Calu3 (cell line): ENCODE measurements at regions not wholly inside any gene's neighbourhood (a gene's known extent, or its start where the extent isn't known, plus 50 kb on each side); places are given as distances from the start of the nearest gene placed in this dataset.

ENCODE experiments used
- BruUV-seq: library from RNA; stranded (reverse); fragments of 400-500 nt; replicated peaks from 2 replicates; lab custom pipeline; 2021; lab: Mats Ljungman, UMichigan
- CTCF ChIA-PET: fragments of 300-600 bp; sonication (Branson Sonifier 250); formaldehyde crosslinking; loops from one replicate; lab custom pipeline; 2022; ENCODE audit warnings: antibody characterized with exemption; lab: Charles Lee
- DNase-seq: peaks from one replicate; pipeline ENCODE4 v3.0.0; 2022
- H3K27ac Mint-ChIP-seq: one replicate; pipeline ENCODE4 v1.8.0; 2022; ENCODE audit warnings: mixed read lengths; ENCODE audit not compliant: unreplicated experiment
- H3K27me3 Mint-ChIP-seq: one replicate; pipeline ENCODE4 v1.8.0; 2022; ENCODE audit warnings: mixed read lengths; ENCODE audit not compliant: unreplicated experiment
- H3K36me3 Mint-ChIP-seq: one replicate; pipeline ENCODE4 v1.8.0; 2022; ENCODE audit warnings: mild to moderate bottlenecking, moderate library complexity, mixed read lengths; ENCODE audit not compliant: insufficient read depth, unreplicated experiment
- H3K4me1 Mint-ChIP-seq: one replicate; pipeline ENCODE4 v1.8.0; 2022; ENCODE audit warnings: mild to moderate bottlenecking, low read depth, mixed read lengths; ENCODE audit not compliant: unreplicated experiment
- H3K4me3 Mint-ChIP-seq: one replicate; pipeline ENCODE4 v1.8.0; 2022; ENCODE audit warnings: mild to moderate bottlenecking, low read depth, moderate library complexity, mixed read lengths; ENCODE audit not compliant: unreplicated experiment
- H3K9me3 Mint-ChIP-seq: one replicate; pipeline ENCODE4 v1.8.0; 2022; ENCODE audit warnings: low read depth, mixed read lengths; ENCODE audit not compliant: unreplicated experiment
- CTCF ChIP-seq: fragments of 200-600 bp; IDR thresholded peaks from one replicate; pipeline ENCODE4 v1.8.0; 2022; ENCODE audit warnings: antibody characterized with exemption; ENCODE audit not compliant: unreplicated experiment
- intact Hi-C: fragments of 100-400 bp; cut with micrococcal nuclease; formaldehyde crosslinking; loops from one replicate; pipeline ENCODE4 v1.10.0; 2022; ENCODE audit not compliant: unreplicated experiment

GRCh38 chr13:83377491-83377890, 504.8 kb downstream of the SLITRK1 start:
- H3K27me3 Mint-ChIP-seq, result no peaks in the 10 kb centered on the region
- intact Hi-C loops, result no loop called here
- no TSS peak for BruUV-seq
- peaks cover 2% of the 10 kb centered on the region for H3K9me3 Mint-ChIP-seq
- H3K36me3 Mint-ChIP-seq, result no peaks in the 10 kb centered on the region
- TF ChIP-seq CTCF, result no peak
- H3K4me1 Mint-ChIP-seq, result no peaks in the 10 kb centered on the region
- no peak for DNase-seq
- no peak overlapping the region for H3K27ac Mint-ChIP-seq
- no peak overlapping the region for H3K4me3 Mint-ChIP-seq
- CTCF ChIA-PET, result no interaction called here

- Mint-ChIP-seq H3K27ac (no peak overlapping the region), H3K27me3 (no peaks in the 10 kb centered on the region), H3K36me3 (no peaks in the 10 kb centered on the region), H3K9me3 (peaks cover 3% of the 10 kb centered on the region), H3K4me3 (no peak overlapping the region), H3K4me1 (no peaks in the 10 kb centered on the region)
- intact Hi-C loops, result no loop called here
- no TSS peak for BruUV-seq
- no peak for TF ChIP-seq CTCF
- no peak for DNase-seq
- CTCF ChIA-PET, result no interaction called here
Observed at GRCh38 chr13:83372786-83373185, 509.5 kb downstream of the SLITRK1 start.

- CTCF ChIA-PET, result no interaction called here
- H3K4me3 Mint-ChIP-seq, result no peak overlapping the region
Observed at GRCh38 chr13:83365723-83366122, 516.6 kb downstream of the SLITRK1 start.

GRCh38 chr13:83355041-83355440, 527.2 kb downstream of the SLITRK1 start:
- intact Hi-C loops, result no loop called here

More at GRCh38 chr13:83365723-83366122, 516.6 kb downstream of the SLITRK1 start:
- Mint-ChIP-seq H3K4me1 (no peaks in the 10 kb centered on the region), H3K9me3 (no peaks in the 10 kb centered on the region), H3K27ac (no peak overlapping the region), H3K36me3 (no peaks in the 10 kb centered on the region), H3K27me3 (no peaks in the 10 kb centered on the region)
- BruUV-seq, result no TSS peak
- no peak for TF ChIP-seq CTCF
- DNase-seq, result no peak
- intact Hi-C loops, result no loop called here

More at GRCh38 chr13:83355041-83355440, 527.2 kb downstream of the SLITRK1 start:
- Mint-ChIP-seq H3K9me3 (no peaks in the 10 kb centered on the region), H3K4me3 (no peak overlapping the region), H3K27me3 (no peaks in the 10 kb centered on the region), H3K27ac (no peak overlapping the region), H3K4me1 (no peaks in the 10 kb centered on the region), H3K36me3 (no peaks in the 10 kb centered on the region)
- no peak for TF ChIP-seq CTCF
- BruUV-seq, result no TSS peak
- CTCF ChIA-PET, result no interaction called here
- no peak for DNase-seq
